ENCODE measurements at regions not wholly inside any gene's neighbourhood (a gene's known extent, or its start where the extent isn't known, plus 50 kb on each side); places are given as distances from the start of the nearest gene placed in this dataset.

DNA sequence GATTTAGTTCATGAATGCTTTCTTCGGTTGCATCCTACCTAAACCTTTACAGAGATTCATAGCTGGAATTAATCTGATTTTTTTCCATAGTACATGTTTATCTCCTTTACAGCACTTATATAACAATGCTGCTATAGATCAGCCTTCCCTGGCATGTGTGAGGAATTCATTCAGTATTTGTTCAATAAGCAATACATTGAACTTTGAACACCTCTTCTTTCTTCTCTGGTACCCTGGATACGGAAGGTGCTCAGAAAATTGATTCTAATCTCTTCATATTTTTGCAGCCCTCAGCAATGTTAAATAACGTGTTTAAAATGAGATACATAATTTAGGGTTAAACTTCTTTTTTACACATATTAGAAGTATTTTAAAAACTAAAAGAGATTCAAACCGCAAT, 467.4 kb downstream of the TRIML1 start:
- no peak for DNase-seq
- ChIA-PET POLR2A (ENCODE audit: unreplicated experiment) (no interaction called here), CTCF (no interaction called here)
- no peak overlapping the region for H3K9ac ChIP-seq (ENCODE audit: low read length)
- H3K27me3 ChIP-seq (ENCODE audit: low read length) = no peaks in the 10 kb centered on the region
- no peak overlapping the region for H3K27ac ChIP-seq (ENCODE audit: low read length)
- H3K9me3 ChIP-seq (ENCODE audit: low read length) = no peaks in the 10 kb centered on the region
- no peaks in the 10 kb centered on the region for H3K79me2 ChIP-seq (ENCODE audit: low read length)
- intact Hi-C loops (cut with micrococcal nuclease) = no loop called here
- H3K4me1 ChIP-seq (ENCODE audit: insufficient read depth, low read length) = no peaks in the 10 kb centered on the region
- no peaks in the 10 kb centered on the region for H3K36me3 ChIP-seq (ENCODE audit: low read depth, low read length)
- H3K9me2 ChIP-seq (replicated peaks; ENCODE audit: low read length) = no peaks in the 10 kb centered on the region
- H3K4me2 ChIP-seq (ENCODE audit: low read length) = no peak overlapping the region
- no peak for ATAC-seq
- H3F3A ChIP-seq (ENCODE audit: low read length, unreplicated experiment) = no peaks in the 10 kb centered on the region
- H4K20me1 ChIP-seq (ENCODE audit: low read length) = no peaks in the 10 kb centered on the region
- BruUV-seq (replicated peaks) = no TSS peak
- no peak overlapping the region for H3K4me3 ChIP-seq (ENCODE audit: low read length)
- TF ChIP-seq EZH2 (IDR thresholded peaks at IDR 0.05; ENCODE audit: low read length, unreplicated experiment) = no peak
- TF ChIP-seq, protein P1, sequence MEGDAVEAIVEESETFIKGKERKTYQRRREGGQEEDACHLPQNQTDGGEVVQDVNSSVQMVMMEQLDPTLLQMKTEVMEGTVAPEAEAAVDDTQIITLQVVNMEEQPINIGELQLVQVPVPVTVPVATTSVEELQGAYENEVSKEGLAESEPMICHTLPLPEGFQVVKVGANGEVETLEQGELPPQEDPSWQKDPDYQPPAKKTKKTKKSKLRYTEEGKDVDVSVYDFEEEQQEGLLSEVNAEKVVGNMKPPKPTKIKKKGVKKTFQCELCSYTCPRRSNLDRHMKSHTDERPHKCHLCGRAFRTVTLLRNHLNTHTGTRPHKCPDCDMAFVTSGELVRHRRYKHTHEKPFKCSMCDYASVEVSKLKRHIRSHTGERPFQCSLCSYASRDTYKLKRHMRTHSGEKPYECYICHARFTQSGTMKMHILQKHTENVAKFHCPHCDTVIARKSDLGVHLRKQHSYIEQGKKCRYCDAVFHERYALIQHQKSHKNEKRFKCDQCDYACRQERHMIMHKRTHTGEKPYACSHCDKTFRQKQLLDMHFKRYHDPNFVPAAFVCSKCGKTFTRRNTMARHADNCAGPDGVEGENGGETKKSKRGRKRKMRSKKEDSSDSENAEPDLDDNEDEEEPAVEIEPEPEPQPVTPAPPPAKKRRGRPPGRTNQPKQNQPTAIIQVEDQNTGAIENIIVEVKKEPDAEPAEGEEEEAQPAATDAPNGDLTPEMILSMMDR (conservative IDR thresholded peaks at IDR 0.05; ENCODE audit: low read depth, low read length) = no peak
- no peak for TF ChIP-seq EZH2phosphoT487 (IDR thresholded peaks at IDR 0.05; ENCODE audit: borderline replicate concordance, low read length)
- H2AFZ ChIP-seq (ENCODE audit: low read length) = no peak overlapping the region

DNA sequence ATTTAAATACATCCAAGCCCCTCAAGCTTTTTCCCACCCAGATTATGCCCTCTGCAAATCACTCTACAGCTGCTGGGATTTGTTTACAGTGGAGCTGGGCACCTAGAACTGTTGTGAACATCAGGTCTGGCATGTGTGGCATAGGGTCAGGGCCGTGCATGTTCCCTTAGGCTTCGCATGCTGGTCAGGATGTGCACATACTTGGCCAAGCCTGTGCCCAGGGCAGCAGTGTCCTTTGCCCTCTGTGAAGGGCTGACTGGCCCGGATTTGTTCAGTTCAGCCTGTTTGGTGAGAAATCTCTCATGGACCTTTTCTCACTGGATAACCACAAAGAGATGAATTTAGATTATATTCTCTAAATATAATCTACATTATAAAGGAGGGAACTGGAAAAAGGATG, 471.9 kb downstream of the TRIML1 start:
- H3K9me2 ChIP-seq (replicated peaks; ENCODE audit: low read length) = no peaks in the 10 kb centered on the region
- POLR2A ChIA-PET (ENCODE audit: unreplicated experiment) = no interaction called here

DNA sequence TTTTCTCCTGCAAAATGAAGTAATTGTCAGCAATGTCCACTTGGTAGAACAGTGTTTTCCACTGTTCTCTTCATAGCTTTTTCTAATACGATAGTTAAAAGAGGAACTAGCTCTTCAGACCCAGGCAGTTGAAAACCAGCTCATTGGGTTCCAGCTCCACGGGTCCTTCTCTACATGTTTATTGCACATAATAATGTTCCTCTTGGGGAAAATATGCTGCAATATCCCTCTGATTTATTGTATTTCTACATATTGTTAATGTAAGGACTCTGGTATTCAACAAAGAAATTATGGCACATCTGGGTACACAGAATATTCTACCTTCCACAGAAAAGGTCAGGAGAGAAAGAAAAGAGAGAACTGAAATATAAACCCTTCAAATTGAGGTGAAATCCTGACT, 473.4 kb downstream of the TRIML1 start:
- no peaks in the 10 kb centered on the region for H3K4me1 ChIP-seq (ENCODE audit: insufficient read depth, low read length)
- no peak for ATAC-seq
- H3K79me2 ChIP-seq (ENCODE audit: low read length) = no peaks in the 10 kb centered on the region
- no peak overlapping the region for H3K4me2 ChIP-seq (ENCODE audit: low read length)
- H3K27me3 ChIP-seq (ENCODE audit: low read length) = no peaks in the 10 kb centered on the region
- H3K9ac ChIP-seq (ENCODE audit: low read length) = no peak overlapping the region
- H2AFZ ChIP-seq (ENCODE audit: low read length) = no peak overlapping the region
- H3K4me3 ChIP-seq (ENCODE audit: low read length) = no peak overlapping the region
- H3K9me3 ChIP-seq (ENCODE audit: low read length) = no peaks in the 10 kb centered on the region
- DNase-seq = no peak
- no peaks in the 10 kb centered on the region for H3K36me3 ChIP-seq (ENCODE audit: low read depth, low read length)
- ChIA-PET CTCF (no interaction called here), POLR2A (ENCODE audit: unreplicated experiment) (no interaction called here)
- no TSS peak for BruUV-seq (replicated peaks)
- intact Hi-C loops (cut with micrococcal nuclease) = no loop called here
- TF ChIP-seq, protein P1 (conservative IDR thresholded peaks at IDR 0.05; ENCODE audit: low read depth, low read length) = no peak
- TF ChIP-seq EZH2phosphoT487 (IDR thresholded peaks at IDR 0.05; ENCODE audit: borderline replicate concordance, low read length) (no peak), EZH2 (IDR thresholded peaks at IDR 0.05; ENCODE audit: low read length, unreplicated experiment) (no peak)
- no peak overlapping the region for H3K27ac ChIP-seq (ENCODE audit: low read length)
- no peaks in the 10 kb centered on the region for H3K9me2 ChIP-seq (replicated peaks; ENCODE audit: low read length)
- H4K20me1 ChIP-seq (ENCODE audit: low read length) = no peaks in the 10 kb centered on the region
- H3F3A ChIP-seq (ENCODE audit: low read length, unreplicated experiment) = no peaks in the 10 kb centered on the region

More for the DNA sequence above, 471.9 kb downstream of the TRIML1 start:
- intact Hi-C loops (cut with micrococcal nuclease) = no loop called here
- DNase-seq = no peak
- Histone ChIP-seq H3F3A (ENCODE audit: low read length, unreplicated experiment) (no peaks in the 10 kb centered on the region), H3K79me2 (ENCODE audit: low read length) (no peaks in the 10 kb centered on the region), H3K27ac (ENCODE audit: low read length) (no peak overlapping the region), H3K9me3 (ENCODE audit: low read length) (no peaks in the 10 kb centered on the region), H3K36me3 (ENCODE audit: low read depth, low read length) (no peaks in the 10 kb centered on the region), H3K4me1 (ENCODE audit: insufficient read depth, low read length) (no peaks in the 10 kb centered on the region), H4K20me1 (ENCODE audit: low read length) (no peaks in the 10 kb centered on the region), H3K27me3 (ENCODE audit: low read length) (no peaks in the 10 kb centered on the region), H2AFZ (ENCODE audit: low read length) (no peak overlapping the region), H3K9ac (ENCODE audit: low read length) (no peak overlapping the region), H3K4me3 (ENCODE audit: low read length) (no peak overlapping the region), H3K4me2 (ENCODE audit: low read length) (no peak overlapping the region)
- no peak for ATAC-seq
- TF ChIP-seq, protein P1 (conservative IDR thresholded peaks at IDR 0.05; ENCODE audit: low read depth, low read length) = no peak
- TF ChIP-seq EZH2phosphoT487 (IDR thresholded peaks at IDR 0.05; ENCODE audit: borderline replicate concordance, low read length) = no peak
- TF ChIP-seq EZH2 (IDR thresholded peaks at IDR 0.05; ENCODE audit: low read length, unreplicated experiment) = no peak
- no TSS peak for BruUV-seq (replicated peaks)
- CTCF ChIA-PET = no interaction called here

Measured in PC-3 (cell line).